ENCODE measurements at regions not wholly inside any gene's neighbourhood (a gene's known extent, or its start where the extent isn't known, plus 50 kb on each side); places are given as distances from the start of the nearest gene placed in this dataset.

DNA sequence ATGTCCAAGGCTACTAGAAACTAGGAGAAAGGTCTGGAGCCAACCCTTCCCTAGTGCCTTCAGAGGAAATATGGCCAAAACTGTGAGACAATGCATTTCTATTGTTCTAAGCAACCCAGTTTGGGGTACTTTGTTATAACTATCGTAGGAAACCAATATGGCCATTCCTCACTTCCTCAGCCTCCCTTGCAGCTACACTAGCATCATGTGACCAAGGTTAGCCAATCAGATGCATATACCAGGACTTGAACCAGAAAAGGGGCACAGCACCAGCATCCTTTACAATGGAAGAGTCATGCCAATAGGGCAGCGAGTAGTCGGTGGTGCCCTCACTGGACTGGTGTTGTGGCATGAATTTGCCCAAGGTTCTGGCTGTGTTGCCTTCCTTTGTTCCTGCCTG is 464.0 kb downstream of the TMEM114 start:
- Histone ChIP-seq H4K20me1 (ENCODE audit: control insufficient read depth, insufficient read depth, low read length, poor library complexity, severe bottlenecking) (no peaks in the 10 kb centered on the region), H3K4me1 (ENCODE audit: control insufficient read depth in 2 of 2, insufficient read depth in 2 of 2, low read length in 2 of 2) (no peaks in the 10 kb centered on the region), H3K9me3 (ENCODE audit: control extremely low read depth in 1 of 3, control insufficient read depth in 2 of 3, insufficient read depth in 1 of 3, low read length in 2 of 3) (peaks cover 0 to 19% (median 3%) of the 10 kb centered on the region in 3 donors), H3K9ac (ENCODE audit: low read length) (no peak overlapping the region), H3K4me3 (ENCODE audit: control extremely low read depth in 1 of 5, extremely low read depth in 1 of 5, insufficient read depth in 1 of 5, low read depth in 2 of 5, low read length in 4 of 5) (no peak overlapping the region), H2AFZ (ENCODE audit: insufficient read depth, low read depth, low read length, poor library complexity, severe bottlenecking) (no peak overlapping the region), H3K36me3 (replicated peaks in 1 of 2; ENCODE audit: control extremely low read depth in 1 of 2, control insufficient read depth in 1 of 2, extremely low read depth in 1 of 2, insufficient read depth in 2 of 2, low read length in 1 of 2) (no peaks in the 10 kb centered on the region), H3K27me3 (replicated peaks in 1 of 4; ENCODE audit: control extremely low read depth in 1 of 4, control insufficient read depth in 3 of 4, insufficient read depth in 4 of 4, low read length in 3 of 4) (no peaks in the 10 kb centered on the region), H3K4me2 (replicated peaks; ENCODE audit: low read depth, low read length, poor library complexity, severe bottlenecking) (no peak overlapping the region), H3K27ac (ENCODE audit: low read length in 2 of 2) (no peak overlapping the region), H3K79me2 (ENCODE audit: control insufficient read depth, insufficient read depth, low read length) (no peaks in the 10 kb centered on the region)
- no peak for DNase-seq
- no peak for TF ChIP-seq EZH2 (IDR thresholded peaks at IDR 0.05; ENCODE audit: borderline replicate concordance, insufficient read depth, low read depth, low read length, poor library complexity, severe bottlenecking)
- TF ChIP-seq, protein P1, sequence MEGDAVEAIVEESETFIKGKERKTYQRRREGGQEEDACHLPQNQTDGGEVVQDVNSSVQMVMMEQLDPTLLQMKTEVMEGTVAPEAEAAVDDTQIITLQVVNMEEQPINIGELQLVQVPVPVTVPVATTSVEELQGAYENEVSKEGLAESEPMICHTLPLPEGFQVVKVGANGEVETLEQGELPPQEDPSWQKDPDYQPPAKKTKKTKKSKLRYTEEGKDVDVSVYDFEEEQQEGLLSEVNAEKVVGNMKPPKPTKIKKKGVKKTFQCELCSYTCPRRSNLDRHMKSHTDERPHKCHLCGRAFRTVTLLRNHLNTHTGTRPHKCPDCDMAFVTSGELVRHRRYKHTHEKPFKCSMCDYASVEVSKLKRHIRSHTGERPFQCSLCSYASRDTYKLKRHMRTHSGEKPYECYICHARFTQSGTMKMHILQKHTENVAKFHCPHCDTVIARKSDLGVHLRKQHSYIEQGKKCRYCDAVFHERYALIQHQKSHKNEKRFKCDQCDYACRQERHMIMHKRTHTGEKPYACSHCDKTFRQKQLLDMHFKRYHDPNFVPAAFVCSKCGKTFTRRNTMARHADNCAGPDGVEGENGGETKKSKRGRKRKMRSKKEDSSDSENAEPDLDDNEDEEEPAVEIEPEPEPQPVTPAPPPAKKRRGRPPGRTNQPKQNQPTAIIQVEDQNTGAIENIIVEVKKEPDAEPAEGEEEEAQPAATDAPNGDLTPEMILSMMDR (IDR thresholded peaks at IDR 0.05), result no peak
- intact Hi-C loops (cut with micrococcal nuclease), result no loop called here
- no peaks in the 10 kb centered on the region for H3K27me3 Mint-ChIP-seq
- H3K9me3 Mint-ChIP-seq (ENCODE audit: insufficient read depth), result peaks cover 4% of the 10 kb centered on the region
- 94% methylated on average over 3 of the region's 3 CpGs for WGBS (ENCODE audit: insufficient coverage)
- ChIA-PET POLR2A (no interaction called here), CTCF (no interaction called here)
- no peak overlapping the region for H3K4me3 Mint-ChIP-seq
- ATAC-seq (ENCODE audit: low read depth), result no peak
- no peaks in the 10 kb centered on the region for H3K4me1 Mint-ChIP-seq
- no peak overlapping the region for H3K27ac Mint-ChIP-seq

DNA sequence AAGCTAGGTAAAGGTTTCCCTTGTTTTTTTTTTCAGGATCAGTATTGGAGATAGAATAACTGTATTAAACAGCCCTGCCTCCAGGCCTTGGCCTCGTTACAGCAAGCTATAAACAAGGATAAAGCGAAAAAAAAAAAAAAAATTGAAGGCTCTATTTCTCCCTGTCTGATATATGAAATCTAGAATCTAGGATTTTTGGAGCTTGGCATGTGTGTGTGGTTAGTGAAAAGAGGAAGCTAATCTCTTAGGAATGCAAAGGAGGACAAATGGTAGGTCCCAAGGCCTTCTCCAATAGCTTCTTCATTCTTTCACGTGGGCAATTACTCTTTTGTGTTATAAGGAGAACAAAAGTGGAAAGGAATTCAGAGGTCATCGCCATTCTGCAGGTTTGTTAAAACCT is 470.3 kb downstream of the TMEM114 start:
- intact Hi-C loops (cut with micrococcal nuclease), result no loop called here
- H3K27ac ChIP-seq (ENCODE audit: low read length in 2 of 2), result no peak overlapping the region
- no peaks in the 10 kb centered on the region for H3K4me1 ChIP-seq (ENCODE audit: control insufficient read depth in 2 of 2, insufficient read depth in 2 of 2, low read length in 2 of 2)
- no peak overlapping the region for H3K4me3 ChIP-seq (ENCODE audit: control extremely low read depth in 1 of 5, extremely low read depth in 1 of 5, insufficient read depth in 1 of 5, low read depth in 2 of 5, low read length in 4 of 5)
- H3K27me3 ChIP-seq (replicated peaks in 1 of 4; ENCODE audit: control extremely low read depth in 1 of 4, control insufficient read depth in 3 of 4, insufficient read depth in 4 of 4, low read length in 3 of 4), result no peaks in the 10 kb centered on the region
- H3K36me3 ChIP-seq (replicated peaks in 1 of 2; ENCODE audit: control extremely low read depth in 1 of 2, control insufficient read depth in 1 of 2, extremely low read depth in 1 of 2, insufficient read depth in 2 of 2, low read length in 1 of 2), result no peaks in the 10 kb centered on the region
- no peak overlapping the region for H2AFZ ChIP-seq (ENCODE audit: insufficient read depth, low read depth, low read length, poor library complexity, severe bottlenecking)
- peaks cover 0 to 13% (median 1%) of the 10 kb centered on the region in 3 donors for H3K9me3 ChIP-seq (ENCODE audit: control extremely low read depth in 1 of 3, control insufficient read depth in 2 of 3, insufficient read depth in 1 of 3, low read length in 2 of 3)
- TF ChIP-seq EZH2 (IDR thresholded peaks at IDR 0.05; ENCODE audit: borderline replicate concordance, insufficient read depth, low read depth, low read length, poor library complexity, severe bottlenecking), result no peak
- TF ChIP-seq, protein P1 (IDR thresholded peaks at IDR 0.05), result no peak
- WGBS (ENCODE audit: insufficient coverage), result no CpG with 5 or more reads among the region's 4 CpGs
- no peaks in the 10 kb centered on the region for H3K4me1 Mint-ChIP-seq
- no peak overlapping the region for H3K4me3 Mint-ChIP-seq
- DNase-seq, result no peak
- ATAC-seq (ENCODE audit: low read depth), result no peak
- no peak overlapping the region for H3K27ac Mint-ChIP-seq
- H3K27me3 Mint-ChIP-seq, result no peaks in the 10 kb centered on the region
- H3K9ac ChIP-seq (ENCODE audit: low read length), result no peak overlapping the region
- ChIA-PET CTCF (no interaction called here), POLR2A (no interaction called here)
- H3K4me2 ChIP-seq (replicated peaks; ENCODE audit: low read depth, low read length, poor library complexity, severe bottlenecking), result no peak overlapping the region
- peaks cover 4% of the 10 kb centered on the region for H3K9me3 Mint-ChIP-seq (ENCODE audit: insufficient read depth)
- no peaks in the 10 kb centered on the region for H4K20me1 ChIP-seq (ENCODE audit: control insufficient read depth, insufficient read depth, low read length, poor library complexity, severe bottlenecking)
- no peaks in the 10 kb centered on the region for H3K79me2 ChIP-seq (ENCODE audit: control insufficient read depth, insufficient read depth, low read length)
